ENCODE measurements at regions not wholly inside any gene's neighbourhood (a gene's known extent, or its start where the extent isn't known, plus 50 kb on each side); places are given as distances from the start of the nearest gene placed in this dataset.

GRCh38 chr1:102315096-102315495, 318.4 kb upstream of the OLFM3 start:
- TF ChIP-seq CTCF (IDR thresholded peaks at IDR 0.05) = no peak
- TF ChIP-seq POLR2A (IDR thresholded peaks at IDR 0.05) = no peak
